Osteoblast (primary cell): ENCODE measurements at regions not wholly inside any gene's neighbourhood (a gene's known extent, or its start where the extent isn't known, plus 50 kb on each side); places are given as distances from the start of the nearest gene placed in this dataset.

Experiments
- DNase-seq: peaks from one replicate; pipeline ENCODE4 v3.0.0; 2011; ENCODE audit warnings: low spot score, mixed read lengths; ENCODE audit not compliant: insufficient read length; ENCODE audit errors: missing footprints
- H2AFZ ChIP-seq: 2 replicates; pipeline ENCODE4 v1.6.0; 2011; ENCODE audit warnings: mild to moderate bottlenecking, low read length
- H3K27ac ChIP-seq: 2 replicates; pipeline ENCODE4 v1.5.1; 2011; ENCODE audit warnings: mild to moderate bottlenecking, low read depth, low read length, moderate library complexity
- H3K27me3 ChIP-seq: 2 replicates; pipeline ENCODE4 v1.6.0; 2012; ENCODE audit warnings: mild to moderate bottlenecking, control low read depth, inconsistent platforms, low read length, moderate library complexity; ENCODE audit not compliant: insufficient read depth
- H3K36me3 ChIP-seq: 2 replicates; pipeline ENCODE4 v1.5.1; 2011; ENCODE audit warnings: mild to moderate bottlenecking, low read length, control low read depth, moderate library complexity; ENCODE audit not compliant: insufficient read depth
- H3K4me1 ChIP-seq: 2 replicates; pipeline ENCODE4 v1.5.1; 2011; ENCODE audit warnings: mild to moderate bottlenecking, low read length, control low read depth, moderate library complexity; ENCODE audit not compliant: insufficient read depth
- H3K4me2 ChIP-seq: 2 replicates; pipeline ENCODE4 v1.6.0; 2011; ENCODE audit warnings: mild to moderate bottlenecking, low read length; ENCODE audit not compliant: insufficient read depth
- H3K4me3 ChIP-seq: fragments of 200-600 bp; sonication (generic); 3 replicates; pipeline ENCODE4 v1.5.1; 2012; ENCODE audit warnings: mild to moderate bottlenecking, low read length, inconsistent platforms; ENCODE audit not compliant: insufficient read depth
- H3K79me2 ChIP-seq: 2 replicates; pipeline ENCODE4 v1.6.0; 2012; ENCODE audit warnings: mild to moderate bottlenecking, low read length, control low read depth, inconsistent platforms; ENCODE audit not compliant: insufficient read depth
- H3K9me3 ChIP-seq: 2 replicates; pipeline ENCODE4 v1.5.1; 2011; ENCODE audit warnings: low read depth, low read length, control low read depth
- H4K20me1 ChIP-seq: 2 replicates; pipeline ENCODE4 v1.6.0; 2012; ENCODE audit warnings: mild to moderate bottlenecking, low read length, control low read depth; ENCODE audit not compliant: insufficient read depth
- CTCF ChIP-seq: IDR thresholded peaks from 2 replicates; pipeline ENCODE4 v1.5.1; 2011; ENCODE audit warnings: mild to moderate bottlenecking, low read depth, low read length, moderate library complexity; ENCODE audit errors: extremely low read depth

DNA sequence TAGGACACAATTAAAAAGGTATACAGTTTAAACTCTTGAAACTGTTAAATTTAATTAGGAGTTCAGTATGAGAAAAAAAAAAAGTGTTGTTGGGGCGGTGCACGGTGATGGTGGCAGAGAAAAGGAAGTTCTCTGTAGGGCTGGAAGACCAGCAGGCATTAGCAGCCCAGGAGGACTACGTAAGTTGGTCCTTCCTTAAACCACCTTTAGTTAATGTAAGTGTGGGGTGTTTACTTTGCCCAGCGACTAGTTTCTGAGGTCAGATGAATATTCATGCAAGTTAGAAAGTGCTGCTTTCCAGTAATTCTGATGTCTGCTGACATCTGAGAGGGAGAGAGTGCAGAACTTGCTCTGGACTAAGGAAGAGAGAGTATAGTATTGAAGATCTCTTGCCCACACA is 54.9 kb downstream of the NKX2-1 start:
- H3K4me1 ChIP-seq, result no peaks in the 10 kb centered on the region
- TF ChIP-seq CTCF, result no peak

GRCh38 chr14:36462890-36463289 is 57.1 kb downstream of the NKX2-1 start:
- H3K9me3 ChIP-seq, result no peaks in the 10 kb centered on the region
- no peak overlapping the region for H3K4me3 ChIP-seq
- H2AFZ ChIP-seq, result no peak overlapping the region
- DNase-seq, result no peak
- no peak for TF ChIP-seq CTCF
- H3K4me1 ChIP-seq, result no peaks in the 10 kb centered on the region
- H3K79me2 ChIP-seq, result no peaks in the 10 kb centered on the region
- no peak overlapping the region for H3K27ac ChIP-seq
- no peaks in the 10 kb centered on the region for H3K36me3 ChIP-seq
- H3K4me2 ChIP-seq, result no peak overlapping the region
- no peaks in the 10 kb centered on the region for H3K27me3 ChIP-seq
- H4K20me1 ChIP-seq, result no peaks in the 10 kb centered on the region

More for the DNA sequence above, 54.9 kb downstream of the NKX2-1 start:
- no peaks in the 10 kb centered on the region for H3K9me3 ChIP-seq
- H4K20me1 ChIP-seq, result no peaks in the 10 kb centered on the region
- no peak for DNase-seq
- H3K27me3 ChIP-seq, result no peaks in the 10 kb centered on the region
- no peaks in the 10 kb centered on the region for H3K79me2 ChIP-seq
- no peaks in the 10 kb centered on the region for H3K36me3 ChIP-seq
- H3K4me3 ChIP-seq, result no peak overlapping the region
- H3K27ac ChIP-seq, result no peak overlapping the region
- no peak overlapping the region for H3K4me2 ChIP-seq
- H2AFZ ChIP-seq, result no peak overlapping the region

GRCh38 chr14:36455241-36455627 is 64.8 kb downstream of the NKX2-1 start:
- no peaks in the 10 kb centered on the region for H3K79me2 ChIP-seq
- no peak for DNase-seq
- H3K4me1 ChIP-seq, result no peaks in the 10 kb centered on the region
- no peaks in the 10 kb centered on the region for H3K9me3 ChIP-seq
- no peaks in the 10 kb centered on the region for H4K20me1 ChIP-seq
- no peak overlapping the region for H3K27ac ChIP-seq
- TF ChIP-seq CTCF, result no peak
- H3K36me3 ChIP-seq, result no peaks in the 10 kb centered on the region
- no peak overlapping the region for H2AFZ ChIP-seq
- H3K4me3 ChIP-seq, result no peak overlapping the region
- H3K4me2 ChIP-seq, result no peak overlapping the region
- H3K27me3 ChIP-seq, result no peaks in the 10 kb centered on the region

GRCh38 chr14:36454599-36455240 is 65.3 kb downstream of the NKX2-1 start:
- H3K4me2 ChIP-seq, result no peak overlapping the region
- no peak for TF ChIP-seq CTCF
- no peaks in the 10 kb centered on the region for H3K4me1 ChIP-seq
- no peaks in the 10 kb centered on the region for H3K27me3 ChIP-seq
- H3K36me3 ChIP-seq, result no peaks in the 10 kb centered on the region
- no peak overlapping the region for H2AFZ ChIP-seq
- H3K27ac ChIP-seq, result no peak overlapping the region
- H4K20me1 ChIP-seq, result no peaks in the 10 kb centered on the region
- no peak for DNase-seq
- H3K79me2 ChIP-seq, result no peaks in the 10 kb centered on the region
- no peak overlapping the region for H3K4me3 ChIP-seq
- H3K9me3 ChIP-seq, result no peaks in the 10 kb centered on the region
